Parathyroid adenoma (tissue), 2 donors: ENCODE measurements at regions not wholly inside any gene's neighbourhood (a gene's known extent, or its start where the extent isn't known, plus 50 kb on each side); places are given as distances from the start of the nearest gene placed in this dataset.

Experiments used
- H2AFZ ChIP-seq: fragments of 300-600 bp; sonication (generic); one replicate; pipeline ENCODE4 v1.7.0; 2017; ENCODE audit warnings: antibody characterized with exemption, mild to moderate bottlenecking
- H3K27ac ChIP-seq: fragments of 300-600 bp; sonication (generic); one replicate; pipeline ENCODE4 v1.7.0; 2017
- H3K27me3 ChIP-seq: fragments of 300-600 bp; sonication (generic); one replicate; pipeline ENCODE4 v1.7.0; 2017; ENCODE audit warnings: low read length; ENCODE audit not compliant: control insufficient read depth, insufficient read depth
- H3K36me3 ChIP-seq: fragments of 300-600 bp; sonication (generic); one replicate; pipeline ENCODE4 v1.7.0; 2017; ENCODE audit warnings: low read length; ENCODE audit not compliant: control insufficient read depth, insufficient read depth
- H3K4me1 ChIP-seq: fragments of 300-600 bp; sonication (generic); one replicate; pipeline ENCODE4 v1.7.0; 2017; ENCODE audit warnings: control low read depth
- H3K4me2 ChIP-seq: fragments of 300-600 bp; sonication (generic); one replicate; pipeline ENCODE4 v1.7.0; 2017; ENCODE audit warnings: low read length
- H3K4me3 ChIP-seq: fragments of 300-600 bp; sonication (generic); one replicate; pipeline ENCODE4 v1.7.0; 2017; ENCODE audit warnings: low read depth, low read length
- H3K79me2 ChIP-seq: fragments of 300-600 bp; sonication (generic); one replicate; pipeline ENCODE4 v1.7.0; 2017; ENCODE audit warnings: control low read depth
- H3K9ac ChIP-seq: fragments of 300-600 bp; sonication (generic); one replicate; pipeline ENCODE4 v1.7.0; 2017; ENCODE audit warnings: mild to moderate bottlenecking
- H3K9me3 ChIP-seq: fragments of 300-600 bp; sonication (generic); one replicate; pipeline ENCODE4 v1.7.0; 2017; ENCODE audit warnings: low read length; ENCODE audit not compliant: control insufficient read depth
- CTCF ChIP-seq: fragments of 300-600 bp; sonication (generic); IDR thresholded peaks from one replicate; pipeline ENCODE4 v1.7.0; 2017; ENCODE audit warnings: antibody characterized with exemption, mild to moderate bottlenecking
- donor health status: primary hyperparathyroidism.

- H3K4me3 ChIP-seq, result no peak overlapping the region
- no peaks in the 10 kb centered on the region for H3K36me3 ChIP-seq
- no peak overlapping the region for H3K27ac ChIP-seq
- no peak for TF ChIP-seq CTCF
- no peak overlapping the region for H2AFZ ChIP-seq
- no peaks in the 10 kb centered on the region for H3K27me3 ChIP-seq
- H3K4me2 ChIP-seq, result no peak overlapping the region
- H3K4me1 ChIP-seq, result no peaks in the 10 kb centered on the region
- H3K79me2 ChIP-seq, result no peaks in the 10 kb centered on the region
- no peaks in the 10 kb centered on the region for H3K9me3 ChIP-seq
- H3K9ac ChIP-seq, result no peak overlapping the region
These were observed 80.1 kb upstream of the IRX4 start for GRCh38 chr5:1962619-1963355.

GRCh38 chr5:1961952-1962595, 79.3 kb upstream of the IRX4 start:
- no peaks in the 10 kb centered on the region for H3K4me1 ChIP-seq
- H3K27ac ChIP-seq, result no peak overlapping the region
- TF ChIP-seq CTCF, result no peak
- H3K36me3 ChIP-seq, result no peaks in the 10 kb centered on the region
- H3K27me3 ChIP-seq, result no peaks in the 10 kb centered on the region
- H3K9me3 ChIP-seq, result no peaks in the 10 kb centered on the region
- no peak overlapping the region for H2AFZ ChIP-seq
- H3K4me3 ChIP-seq, result no peak overlapping the region
- no peak overlapping the region for H3K4me2 ChIP-seq
- H3K79me2 ChIP-seq, result no peaks in the 10 kb centered on the region
- no peak overlapping the region for H3K9ac ChIP-seq

- Histone ChIP-seq H3K9me3 (no peaks in the 10 kb centered on the region), H3K27ac (no peak overlapping the region)
These were observed 78.7 kb upstream of the IRX4 start for GRCh38 chr5:1961304-1961946.

GRCh38 chr5:1960595-1961303, 78.0 kb upstream of the IRX4 start:
- Histone ChIP-seq H3K79me2 (no peaks in the 10 kb centered on the region), H3K4me2 (no peak overlapping the region), H3K9ac (no peak overlapping the region), H2AFZ (no peak overlapping the region), H3K9me3 (no peaks in the 10 kb centered on the region), H3K4me3 (no peak overlapping the region), H3K36me3 (no peaks in the 10 kb centered on the region), H3K27me3 (no peaks in the 10 kb centered on the region), H3K27ac (no peak overlapping the region), H3K4me1 (no peaks in the 10 kb centered on the region)
- TF ChIP-seq CTCF, result no peak

More at GRCh38 chr5:1961304-1961946, 78.7 kb upstream of the IRX4 start:
- H3K4me3 ChIP-seq, result no peak overlapping the region
- H3K79me2 ChIP-seq, result no peaks in the 10 kb centered on the region
- no peak overlapping the region for H3K4me2 ChIP-seq
- H2AFZ ChIP-seq, result no peak overlapping the region
- H3K27me3 ChIP-seq, result no peaks in the 10 kb centered on the region
- no peak overlapping the region for H3K9ac ChIP-seq
- no peak for TF ChIP-seq CTCF
- H3K4me1 ChIP-seq, result no peaks in the 10 kb centered on the region
- no peaks in the 10 kb centered on the region for H3K36me3 ChIP-seq
